ENCODE measurements at regions not wholly inside any gene's neighbourhood (a gene's known extent, or its start where the extent isn't known, plus 50 kb on each side); places are given as distances from the start of the nearest gene placed in this dataset.

GRCh38 chr17:34172390-34172918 lies 82.6 kb upstream of the CCL2 start:
- H3K9me3 Mint-ChIP-seq: no peaks in the 10 kb centered on the region
- ChIA-PET CTCF (interaction anchor here (3.9 kb wide), 1 partner anchor 189 kb away, joined by 17 read pairs; the partner anchor contains the start of gene CCL1), POLR2A (no interaction called here)
- H3K27ac Mint-ChIP-seq: no peak overlapping the region
- no peaks in the 10 kb centered on the region for H3K36me3 Mint-ChIP-seq (ENCODE audit: low read depth)
- H3K27me3 Mint-ChIP-seq: peaks cover 13% of the 10 kb centered on the region
- H3K4me3 Mint-ChIP-seq: no peak overlapping the region
- no peak for DNase-seq
- H3K4me1 Mint-ChIP-seq: peaks cover 4% of the 10 kb centered on the region

GRCh38 chr17:34173241-34173640 lies 81.8 kb upstream of the CCL2 start:
- H3K4me3 Mint-ChIP-seq: no peak overlapping the region
- H3K27ac Mint-ChIP-seq: no peak overlapping the region
- peaks cover 4% of the 10 kb centered on the region for H3K4me1 Mint-ChIP-seq
- DNase-seq: no peak
- CTCF ChIA-PET: interaction anchor here (3.9 kb wide), 1 partner anchor 188 kb away, joined by 17 read pairs; the partner anchor contains the start of gene CCL1
- H3K36me3 Mint-ChIP-seq (ENCODE audit: low read depth): no peaks in the 10 kb centered on the region
- H3K27me3 Mint-ChIP-seq: peaks cover 15% of the 10 kb centered on the region
- POLR2A ChIA-PET: no interaction called here
- H3K9me3 Mint-ChIP-seq: no peaks in the 10 kb centered on the region

GRCh38 chr17:34174496-34174895 lies 80.6 kb upstream of the CCL2 start:
- Mint-ChIP-seq H3K27me3 (peaks cover 14% of the 10 kb centered on the region), H3K27ac (no peak overlapping the region), H3K4me1 (peaks cover 4% of the 10 kb centered on the region), H3K4me3 (no peak overlapping the region), H3K9me3 (no peaks in the 10 kb centered on the region), H3K36me3 (ENCODE audit: low read depth) (no peaks in the 10 kb centered on the region)
- no peak for DNase-seq
- ChIA-PET CTCF (no interaction called here), POLR2A (no interaction called here)

GRCh38 chr17:34176440-34176839 lies 78.6 kb upstream of the CCL2 start:
- H3K27ac Mint-ChIP-seq: no peak overlapping the region
- H3K4me1 Mint-ChIP-seq: peaks cover 2% of the 10 kb centered on the region
- no peaks in the 10 kb centered on the region for H3K36me3 Mint-ChIP-seq (ENCODE audit: low read depth)
- no peaks in the 10 kb centered on the region for H3K9me3 Mint-ChIP-seq
- no peak overlapping the region for H3K4me3 Mint-ChIP-seq
- POLR2A ChIA-PET: no interaction called here
- H3K27me3 Mint-ChIP-seq: peaks cover 28% of the 10 kb centered on the region
- CTCF ChIA-PET: interaction anchor here (1.5 kb wide), 1 partner anchor 183 kb away, joined by 3 read pairs; no protein-coding TSS in a partner anchor
- DNase-seq: no peak

GRCh38 chr17:34177642-34178041 lies 77.4 kb upstream of the CCL2 start:
- Mint-ChIP-seq H3K9me3 (no peaks in the 10 kb centered on the region), H3K27ac (no peak overlapping the region), H3K36me3 (ENCODE audit: low read depth) (no peaks in the 10 kb centered on the region), H3K27me3 (peaks cover 37% of the 10 kb centered on the region), H3K4me3 (no peak overlapping the region), H3K4me1 (peaks cover 6% of the 10 kb centered on the region)
- ChIA-PET POLR2A (no interaction called here), CTCF (interaction anchor here (1.5 kb wide), 1 partner anchor 181 kb away, joined by 3 read pairs; no protein-coding TSS in a partner anchor)
- DNase-seq: no peak

- peaks cover 38% of the 10 kb centered on the region for H3K27me3 Mint-ChIP-seq
- peaks cover 7% of the 10 kb centered on the region for H3K4me1 Mint-ChIP-seq
- H3K36me3 Mint-ChIP-seq (ENCODE audit: low read depth): no peaks in the 10 kb centered on the region
- DNase-seq: no peak
- POLR2A ChIA-PET: no interaction called here
- CTCF ChIA-PET: interaction anchor here (1.4 kb wide), 1 partner anchor 21 kb away, joined by 3 read pairs; no protein-coding TSS in a partner anchor
- no peak overlapping the region for H3K27ac Mint-ChIP-seq
- H3K9me3 Mint-ChIP-seq: no peaks in the 10 kb centered on the region
- H3K4me3 Mint-ChIP-seq: no peak overlapping the region
Measured at GRCh38 chr17:34178092-34178491, 77.0 kb upstream of the CCL2 start.

GRCh38 chr17:34182036-34182803 lies 72.9 kb upstream of the CCL2 start:
- CTCF ChIA-PET: interaction anchor here (0.9 kb wide), 1 partner anchor 11 kb away, joined by 3 read pairs; no protein-coding TSS in a partner anchor
- H3K4me3 Mint-ChIP-seq: no peak overlapping the region
- H3K9me3 Mint-ChIP-seq: no peaks in the 10 kb centered on the region
- POLR2A ChIA-PET: no interaction called here
- no peak for DNase-seq
- H3K36me3 Mint-ChIP-seq (ENCODE audit: low read depth): no peaks in the 10 kb centered on the region
- H3K4me1 Mint-ChIP-seq: peaks cover 7% of the 10 kb centered on the region
- peaks cover 28% of the 10 kb centered on the region for H3K27me3 Mint-ChIP-seq
- H3K27ac Mint-ChIP-seq: no peak overlapping the region

DNA sequence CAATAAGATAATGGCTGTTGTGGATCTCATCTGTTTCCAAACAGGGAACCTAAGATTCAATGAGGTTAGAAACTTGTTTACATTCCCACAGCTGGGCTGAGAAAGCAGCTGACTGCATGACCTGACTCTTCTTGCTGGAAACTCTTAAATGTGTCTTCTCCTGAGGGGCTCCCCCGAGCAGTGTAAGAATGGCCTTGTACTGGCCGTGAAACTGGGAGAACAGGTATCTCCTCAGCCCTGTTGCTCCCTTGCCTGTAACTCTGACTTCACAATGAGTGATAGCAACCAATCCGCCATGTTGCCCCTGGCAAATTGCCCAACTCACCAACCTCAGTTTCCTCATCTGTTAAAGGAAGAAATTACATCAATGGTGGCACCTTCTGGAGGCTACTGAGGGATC lies 59.1 kb upstream of the CCL2 start:
- no peak for DNase-seq
- no peaks in the 10 kb centered on the region for H3K9me3 Mint-ChIP-seq
- H3K36me3 Mint-ChIP-seq (ENCODE audit: low read depth): no peaks in the 10 kb centered on the region
- H3K27me3 Mint-ChIP-seq: peaks cover 43% of the 10 kb centered on the region
- H3K4me3 Mint-ChIP-seq: no peak overlapping the region
- CTCF ChIA-PET: interaction anchor here (1.9 kb wide), 1 partner anchor 166 kb away, joined by 8 read pairs; no protein-coding TSS in a partner anchor
- POLR2A ChIA-PET: no interaction called here
- H3K27ac Mint-ChIP-seq: no peak overlapping the region
- peaks cover under 1% of the 10 kb centered on the region for H3K4me1 Mint-ChIP-seq

DNA sequence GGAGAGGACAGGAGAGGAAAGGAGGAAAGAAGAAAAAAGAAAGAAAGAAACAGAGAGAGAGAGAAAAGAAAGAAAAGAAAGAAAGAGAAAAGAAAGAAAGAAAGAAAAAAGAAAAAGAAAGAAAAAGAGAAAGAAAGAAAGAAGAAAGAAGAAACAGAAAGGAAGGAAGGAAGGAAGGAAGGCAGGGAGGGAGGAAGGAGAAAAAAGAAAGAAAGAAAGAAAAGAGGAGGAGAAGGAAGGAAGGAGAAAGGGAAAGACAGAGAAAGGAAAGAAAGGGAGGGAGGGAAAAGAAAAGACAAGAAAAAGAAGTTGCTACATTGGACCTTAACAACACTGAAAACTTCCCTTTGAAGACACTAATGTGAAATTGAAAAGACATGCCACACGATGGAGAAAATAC lies 56.6 kb upstream of the CCL2 start:
- Mint-ChIP-seq H3K4me1 (peaks cover 12% of the 10 kb centered on the region), H3K4me3 (no peak overlapping the region), H3K9me3 (peaks cover 3% of the 10 kb centered on the region), H3K27me3 (peaks cover 43% of the 10 kb centered on the region), H3K36me3 (ENCODE audit: low read depth) (no peaks in the 10 kb centered on the region), H3K27ac (no peak overlapping the region)
- DNase-seq: no peak
- ChIA-PET POLR2A (no interaction called here), CTCF (interaction anchor here (4.6 kb wide), 1 partner anchor 163 kb away, joined by 43 read pairs; the partner anchor contains the start of gene CCL1)

DNA sequence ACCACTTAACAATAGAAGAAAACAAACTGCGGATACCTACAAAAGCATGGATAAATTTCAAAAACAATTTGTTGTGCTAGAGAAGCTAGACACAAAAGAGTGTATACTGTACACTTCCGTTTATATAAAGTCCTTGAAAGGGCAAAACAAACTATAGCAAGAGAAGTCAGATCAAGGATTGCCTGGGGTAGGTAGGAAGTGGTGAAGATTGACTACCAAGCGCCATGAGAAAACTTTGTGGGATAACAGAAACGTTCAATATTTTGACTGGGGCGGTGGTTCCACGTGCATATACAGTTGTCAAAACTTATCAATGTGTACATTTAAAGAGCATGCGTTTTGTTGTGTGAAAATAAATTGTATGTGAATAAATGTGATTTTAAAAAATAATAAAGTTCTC lies 55.6 kb upstream of the CCL2 start:
- Mint-ChIP-seq H3K9me3 (peaks cover 3% of the 10 kb centered on the region), H3K27ac (no peak overlapping the region), H3K4me3 (no peak overlapping the region), H3K4me1 (peaks cover 12% of the 10 kb centered on the region), H3K27me3 (peaks cover 39% of the 10 kb centered on the region), H3K36me3 (ENCODE audit: low read depth) (no peaks in the 10 kb centered on the region)
- POLR2A ChIA-PET: no interaction called here
- CTCF ChIA-PET: interaction anchor here (4.6 kb wide), 1 partner anchor 162 kb away, joined by 43 read pairs; the partner anchor contains the start of gene CCL1
- no peak for DNase-seq

DNA sequence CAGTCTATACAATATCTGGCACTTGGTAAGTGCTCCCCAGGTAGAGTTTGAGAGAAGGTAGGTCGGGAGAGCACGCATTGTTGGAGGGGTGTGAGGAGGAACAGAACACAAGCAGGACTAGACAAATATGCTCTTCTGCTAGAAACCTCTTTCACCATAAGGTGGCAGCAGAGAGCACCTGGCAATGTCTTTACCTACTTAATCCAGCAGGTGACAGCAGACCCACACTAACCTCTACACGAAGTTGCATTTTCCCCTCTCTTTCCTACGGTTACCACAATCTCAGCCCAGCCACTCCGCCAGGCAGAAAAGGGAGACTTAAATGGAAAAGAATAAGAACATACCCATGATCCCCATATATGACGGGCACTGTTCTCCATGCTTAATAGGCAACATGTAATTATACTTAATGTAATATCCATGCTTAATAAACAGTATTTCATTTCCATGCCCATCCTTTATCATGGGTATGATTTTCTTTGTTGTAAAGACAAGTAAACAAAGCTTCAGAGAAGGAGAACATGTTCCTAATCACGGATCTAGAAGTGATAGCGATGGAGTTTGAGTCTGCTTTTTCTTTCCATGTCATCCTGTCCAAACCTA lies 55.1 kb upstream of the CCL2 start:
- H3K36me3 Mint-ChIP-seq (ENCODE audit: low read depth): no peaks in the 10 kb centered on the region
- POLR2A ChIA-PET: no interaction called here
- no peak overlapping the region for H3K4me3 Mint-ChIP-seq
- peaks cover 3% of the 10 kb centered on the region for H3K9me3 Mint-ChIP-seq
- H3K4me1 Mint-ChIP-seq: peaks cover 12% of the 10 kb centered on the region
- peak; percentile 86 for DNase-seq
- CTCF ChIA-PET: interaction anchor here (0.6 to 4.6 kb wide), 7 partner anchors 15 to 169 kb away, joined by 3 to 43 read pairs (median 3); partner anchors contain the start of gene CCL1
- H3K27ac Mint-ChIP-seq: no peak overlapping the region
- peaks cover 39% of the 10 kb centered on the region for H3K27me3 Mint-ChIP-seq

- POLR2A ChIA-PET: interaction anchor here (1.2 kb wide), 1 partner anchor 161 kb away, joined by 5 read pairs; no protein-coding TSS in a partner anchor
- H3K27me3 Mint-ChIP-seq: peaks cover 30% of the 10 kb centered on the region
- H3K4me3 Mint-ChIP-seq: no peak overlapping the region
- DNase-seq: no peak
- peaks cover 3% of the 10 kb centered on the region for H3K9me3 Mint-ChIP-seq
- CTCF ChIA-PET: interaction anchor here (1.0 to 4.6 kb wide), 6 partner anchors 14 to 163 kb away, joined by 3 to 43 read pairs (median 3); partner anchors contain the start of gene CCL1
- H3K4me1 Mint-ChIP-seq: peaks cover 12% of the 10 kb centered on the region
- H3K36me3 Mint-ChIP-seq (ENCODE audit: low read depth): no peaks in the 10 kb centered on the region
- H3K27ac Mint-ChIP-seq: no peak overlapping the region
Measured at GRCh38 chr17:34201225-34201624, 53.9 kb upstream of the CCL2 start.

GRCh38 chr17:34201767-34202166 lies 53.3 kb upstream of the CCL2 start:
- Mint-ChIP-seq H3K9me3 (peaks cover 3% of the 10 kb centered on the region), H3K36me3 (ENCODE audit: low read depth) (no peaks in the 10 kb centered on the region), H3K4me3 (no peak overlapping the region), H3K27ac (no peak overlapping the region), H3K4me1 (peaks cover 12% of the 10 kb centered on the region), H3K27me3 (peaks cover 25% of the 10 kb centered on the region)
- CTCF ChIA-PET: interaction anchor here (1.1 to 4.6 kb wide), 3 partner anchors 13 to 159 kb away, joined by 3 to 43 read pairs (median 3); partner anchors contain the start of gene CCL1
- no peak for DNase-seq
- POLR2A ChIA-PET: interaction anchor here (1.2 kb wide), 1 partner anchor 160 kb away, joined by 5 read pairs; no protein-coding TSS in a partner anchor

All from activated CD4-positive, alpha-beta T cell treated with anti-CD3 and anti-CD28 coated beads, Interleukin-2, amount 10 ng/mL, durations not matched to agents 7 days and 5 days (primary cell).